ENCODE measurements at regions not wholly inside any gene's neighbourhood (a gene's known extent, or its start where the extent isn't known, plus 50 kb on each side); places are given as distances from the start of the nearest gene placed in this dataset.

- no peak for DNase-seq (ENCODE audit: low read depth in 2 of 2)
Measured at GRCh38 chr3:159817126-159817525, 171.5 kb upstream of the IL12A start.

- DNase-seq (ENCODE audit: low read depth in 2 of 2) = no peak
Measured at GRCh38 chr3:159817571-159817970, 171.1 kb upstream of the IL12A start.

DNA sequence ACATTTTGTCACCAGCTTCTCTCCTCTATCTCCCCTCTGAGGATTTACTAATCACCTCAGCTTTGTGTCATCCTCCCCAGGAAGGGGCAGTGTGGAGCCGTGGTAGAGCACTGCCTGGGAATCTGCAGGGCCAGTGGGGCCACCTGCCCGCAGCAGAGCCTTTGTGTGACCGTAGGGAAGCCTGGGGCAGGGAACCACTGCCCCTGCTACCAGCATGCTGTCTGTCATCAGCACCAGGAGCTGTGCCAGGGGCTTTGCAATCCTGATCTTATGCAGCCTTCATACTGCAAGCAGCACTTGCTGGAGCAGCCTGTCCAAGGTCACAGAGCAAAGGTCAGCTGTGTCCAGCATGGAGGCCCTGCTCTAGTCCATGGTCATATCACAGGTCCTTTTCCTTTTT, 170.2 kb upstream of the IL12A start:
- no peak for DNase-seq (ENCODE audit: low read depth in 2 of 2)

DNA sequence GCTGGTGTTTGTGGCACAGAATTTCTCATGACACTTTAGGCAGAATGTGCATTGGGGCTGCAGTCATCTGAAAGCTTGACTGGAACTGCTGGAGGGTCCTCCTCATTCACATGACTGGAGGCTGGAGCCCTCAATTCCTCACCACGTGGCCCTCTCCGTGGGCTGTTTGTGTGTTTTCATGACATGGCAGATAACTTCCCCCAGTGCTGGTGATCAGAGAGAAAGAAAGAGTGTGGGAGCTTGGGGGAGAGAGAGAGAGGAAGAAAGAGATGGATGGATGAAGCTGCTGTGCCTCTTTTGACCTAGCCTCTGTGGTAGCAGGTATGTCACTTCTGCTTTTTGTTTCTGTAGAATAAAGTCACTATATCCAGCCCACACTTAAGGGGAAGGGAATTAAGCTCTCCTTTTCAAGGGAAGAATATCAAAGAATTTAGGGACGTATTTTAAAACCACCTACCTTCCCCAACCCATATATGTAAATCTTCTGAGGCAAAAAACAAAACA, 169.6 kb upstream of the IL12A start:
- no peak for DNase-seq (ENCODE audit: low read depth in 2 of 2)

- DNase-seq (ENCODE audit: low read depth in 2 of 2) = no peak
Measured at GRCh38 chr3:159819676-159820075, 169.0 kb upstream of the IL12A start.

DNA sequence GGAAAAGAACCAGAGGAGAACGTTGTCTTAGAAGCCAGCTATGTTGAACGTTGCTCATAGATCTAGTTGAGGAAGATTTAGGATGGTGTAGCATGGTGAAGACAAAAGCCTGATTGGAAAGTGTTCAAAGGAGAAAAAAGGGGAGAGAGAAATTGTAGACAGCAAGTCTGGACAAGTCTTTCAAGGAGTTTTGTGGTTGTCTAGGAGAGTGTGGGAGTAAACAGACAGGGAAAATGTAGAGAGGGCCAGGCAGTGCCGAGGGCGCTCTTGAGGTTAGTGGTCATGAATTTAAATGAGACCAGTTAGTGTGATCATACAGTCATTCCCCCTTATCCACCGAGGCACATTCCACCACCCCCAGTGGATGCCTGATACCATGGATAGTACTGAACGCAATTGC, 167.5 kb upstream of the IL12A start:
- DNase-seq (ENCODE audit: low read depth in 2 of 2) = no peak

DNA sequence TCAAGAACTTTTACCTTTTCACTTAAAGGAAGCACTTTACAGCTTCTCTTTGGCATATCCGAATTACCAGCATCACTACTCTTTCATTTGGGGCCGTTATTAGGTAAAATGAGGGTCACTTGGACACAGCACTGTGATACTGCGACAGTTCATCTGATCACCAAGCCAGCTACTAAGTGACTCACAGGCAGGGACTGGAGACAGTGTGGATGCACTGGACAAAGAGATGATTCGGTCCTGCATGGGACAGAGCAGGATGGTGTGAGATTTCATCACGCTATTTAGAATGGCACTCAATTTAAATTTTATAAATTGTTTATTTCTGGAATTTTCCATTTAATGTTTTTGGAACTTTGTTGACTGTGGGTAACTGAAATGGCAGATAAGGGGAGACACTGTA, 166.9 kb upstream of the IL12A start:
- DNase-seq (ENCODE audit: low read depth in 2 of 2) = no peak

DNA sequence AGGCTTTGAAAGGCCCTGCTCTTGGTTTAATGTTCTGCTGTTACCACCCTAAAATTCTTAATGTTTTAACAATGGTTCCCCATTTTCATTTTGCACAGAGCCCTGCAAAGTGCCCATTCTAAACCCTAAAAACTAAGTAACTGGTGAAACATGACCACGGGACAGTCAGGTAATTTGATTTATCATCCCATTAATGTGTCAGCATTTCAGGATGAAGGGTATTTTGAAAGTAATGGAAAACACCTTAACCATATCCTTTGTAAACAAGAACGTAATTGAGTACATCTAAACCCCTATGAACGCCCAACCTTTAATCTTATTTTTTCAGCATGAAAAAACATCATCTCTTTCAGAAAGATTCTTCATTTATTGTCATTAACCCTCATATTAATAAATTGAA, 164.9 kb upstream of the IL12A start:
- no peak for DNase-seq (ENCODE audit: low read depth in 2 of 2)

GRCh38 chr3:159824333-159824732, 164.3 kb upstream of the IL12A start:
- no peak for DNase-seq (ENCODE audit: low read depth in 2 of 2)

- no peak for DNase-seq (ENCODE audit: low read depth in 2 of 2)
Measured at GRCh38 chr3:159825216-159825854, 163.3 kb upstream of the IL12A start.

DNA sequence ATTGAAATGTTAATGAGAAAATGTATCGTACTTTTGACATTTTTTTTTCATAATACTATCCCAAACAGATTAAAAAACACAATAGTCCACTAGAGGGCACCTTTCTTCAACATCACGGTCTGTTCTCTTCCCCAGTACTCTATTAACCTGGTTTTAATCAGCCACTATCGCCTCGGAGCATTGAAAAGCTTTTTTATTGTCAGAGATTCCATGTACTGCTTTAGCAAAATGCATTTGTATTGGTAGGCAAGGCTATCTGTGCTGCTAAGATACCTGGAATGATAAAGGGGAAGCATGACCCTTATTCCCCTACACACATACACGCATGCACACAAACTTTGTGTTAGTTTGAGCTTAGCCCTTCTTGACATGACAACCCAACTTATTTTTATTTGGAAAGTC, 160.1 kb upstream of the IL12A start:
- no peak for DNase-seq (ENCODE audit: low read depth in 2 of 2)

GRCh38 chr3:159829056-159829455, 159.6 kb upstream of the IL12A start:
- no peak for DNase-seq (ENCODE audit: low read depth in 2 of 2)

GRCh38 chr3:159829539-159830227, 159.0 kb upstream of the IL12A start:
- DNase-seq (ENCODE audit: low read depth in 2 of 2) = no peak

- DNase-seq (ENCODE audit: low read depth in 2 of 2) = no peak
Measured at GRCh38 chr3:159830523-159831154, 158.0 kb upstream of the IL12A start.

DNA sequence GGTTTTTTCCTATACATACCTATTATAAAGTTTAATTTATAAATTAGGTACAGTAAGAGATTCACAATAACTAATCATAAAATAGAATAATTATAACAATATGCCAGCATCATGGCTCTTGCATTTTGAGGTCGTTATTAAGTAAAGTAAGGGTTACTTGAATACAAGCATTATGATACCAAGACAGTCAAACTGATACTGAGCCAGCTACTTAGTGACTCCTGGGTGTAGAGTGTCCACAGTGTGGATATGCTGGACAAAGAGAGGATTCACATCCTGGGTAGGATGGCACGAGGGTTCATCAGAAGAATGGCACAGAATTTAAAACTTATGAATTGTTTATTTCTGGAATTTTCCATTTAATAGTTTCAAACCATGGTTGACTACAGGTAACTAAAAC, 157.2 kb upstream of the IL12A start:
- DNase-seq (ENCODE audit: low read depth in 2 of 2) = no peak

DNA sequence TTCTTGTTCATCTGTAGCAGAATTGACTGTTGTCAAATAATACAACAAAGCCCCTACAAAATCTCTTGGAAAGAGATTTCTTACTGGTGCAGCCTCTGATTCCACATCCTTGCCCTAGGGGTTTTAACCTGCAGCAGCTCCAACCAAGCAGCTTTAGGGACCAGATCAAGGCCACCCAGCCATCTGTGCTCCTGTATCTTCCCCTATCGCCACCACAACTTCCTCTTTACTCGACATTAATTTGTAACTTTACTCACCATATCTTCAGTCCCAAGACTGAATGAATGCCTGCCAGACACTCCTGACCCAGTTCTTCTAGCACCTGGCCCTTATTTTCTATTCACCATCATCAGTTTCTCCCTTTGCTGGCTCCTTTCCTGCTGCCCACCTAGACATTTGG, 156.6 kb upstream of the IL12A start:
- no peak for DNase-seq (ENCODE audit: low read depth in 2 of 2)

DNA sequence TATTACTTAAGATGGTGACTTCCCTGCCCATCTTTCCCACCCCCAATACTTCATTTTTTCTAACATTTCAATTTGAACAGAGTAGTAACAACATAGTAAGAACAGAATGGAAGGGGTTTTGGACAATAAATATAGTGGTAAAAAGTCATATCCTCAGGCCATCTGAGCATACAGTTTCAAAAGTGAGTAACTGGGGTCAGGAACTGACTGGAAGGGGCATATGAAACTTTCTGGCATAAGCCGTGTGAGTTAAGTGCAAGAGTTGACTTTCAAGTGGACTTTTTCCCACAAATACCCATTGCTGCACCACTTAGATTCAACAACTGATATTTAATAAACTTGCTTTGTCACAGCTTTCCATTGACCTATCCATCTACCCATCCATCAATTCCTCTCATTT, 153.5 kb upstream of the IL12A start:
- no peak for DNase-seq (ENCODE audit: low read depth in 2 of 2)

DNA sequence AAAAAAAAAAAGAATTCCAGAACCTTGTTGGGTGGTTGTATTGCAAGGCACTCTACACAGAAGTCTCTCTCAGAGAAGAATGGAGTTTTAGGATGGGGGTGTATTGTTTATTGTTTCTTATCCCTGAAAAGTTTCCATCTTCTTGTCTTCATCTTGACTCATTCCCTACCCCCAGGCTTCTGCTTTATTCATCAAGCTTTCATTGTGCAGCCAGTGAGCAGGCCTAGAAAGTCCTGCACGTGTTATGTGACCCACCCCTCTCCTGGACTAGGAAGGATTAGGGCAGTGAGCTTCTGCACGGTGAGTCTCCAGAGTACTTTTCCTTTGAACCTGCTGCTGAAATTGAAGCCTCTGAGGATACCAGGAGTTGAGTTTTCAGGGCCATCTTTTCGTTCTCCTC, 150.9 kb upstream of the IL12A start:
- no peak for DNase-seq (ENCODE audit: low read depth in 2 of 2)

DNA sequence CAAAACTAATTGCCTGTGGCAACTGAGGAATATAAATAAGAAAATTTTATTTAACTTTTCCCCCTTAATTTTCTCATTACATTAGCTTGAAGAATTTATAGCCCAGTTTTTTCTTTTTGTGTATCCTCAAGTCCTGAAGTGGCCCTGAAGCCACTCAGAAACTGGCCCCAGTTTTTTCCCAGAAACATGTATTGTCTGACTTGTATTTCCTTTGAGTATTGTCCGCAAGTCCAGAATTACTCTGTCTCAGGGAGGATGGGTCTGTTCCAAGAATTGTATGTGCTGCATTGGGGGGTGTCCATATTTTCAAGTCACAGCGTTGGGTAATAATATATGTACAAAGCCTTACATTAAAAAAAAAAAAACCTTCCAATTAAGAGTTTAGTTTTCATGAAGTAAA, 149.7 kb upstream of the IL12A start:
- DNase-seq (ENCODE audit: low read depth in 2 of 2) = no peak

GRCh38 chr3:159839561-159840379, 148.9 kb upstream of the IL12A start, which contains the start of gene SCHIP1:
Gene SCHIP1 (plus strand): TSS chr3:159839861.
- no peak for DNase-seq (ENCODE audit: low read depth in 2 of 2)

DNA sequence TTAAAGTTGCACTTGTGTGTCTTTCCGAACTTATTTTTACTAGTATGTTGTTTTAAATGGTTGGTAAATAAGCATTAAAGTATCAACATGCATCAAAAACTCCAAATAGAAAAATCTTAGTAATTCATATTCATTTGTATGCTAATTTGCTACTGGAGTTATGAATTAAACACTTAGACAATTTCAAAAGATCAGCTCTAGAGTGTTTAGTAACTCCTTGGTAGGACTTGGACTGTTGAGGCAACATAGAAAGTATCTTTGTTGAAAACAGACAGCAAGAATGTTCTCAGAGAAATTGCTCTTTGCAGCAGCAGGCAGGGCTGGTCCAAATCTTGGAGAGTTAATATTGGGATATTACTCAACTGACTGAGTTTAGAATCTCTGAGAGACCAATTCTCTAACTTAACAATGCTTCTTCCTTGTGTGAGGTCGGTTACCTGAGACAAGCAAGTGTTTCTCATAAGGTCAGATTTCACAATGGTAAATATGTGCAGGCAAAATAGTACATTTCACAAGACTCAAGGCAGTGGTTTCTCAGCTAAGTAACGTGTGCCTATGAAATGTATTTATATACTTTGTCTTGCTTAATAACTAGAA, 147.8 kb upstream of the IL12A start:
- no peak for DNase-seq (ENCODE audit: low read depth in 2 of 2)

DNA sequence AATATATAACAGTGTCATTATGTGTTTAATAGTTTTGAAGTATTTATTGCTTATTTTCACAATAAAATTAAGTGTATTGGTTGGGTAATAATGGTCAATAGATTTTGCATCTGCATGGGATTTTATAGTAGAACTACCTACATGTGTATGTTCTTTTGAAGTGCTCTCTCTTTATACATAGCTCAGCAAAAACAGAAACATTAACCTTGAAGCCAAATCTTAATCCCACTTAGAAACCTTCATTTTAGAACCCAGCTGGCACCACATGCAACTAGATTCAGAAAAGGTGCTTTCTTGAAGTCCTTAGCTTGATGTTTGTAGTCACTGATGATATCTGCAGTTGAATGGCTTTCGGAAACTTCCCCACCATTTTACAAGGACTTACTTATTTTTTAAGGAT, 146.9 kb upstream of the IL12A start:
- no peak for DNase-seq (ENCODE audit: low read depth in 2 of 2)

Data from stimulated activated CD8-positive, alpha-beta memory T cell treated with anti-CD3 and anti-CD28 coated beads, Interleukin-2, amount 100 ng/mL, for 48 hours (primary cell).